NCI-H82 treated with DMSO at 0.1 percent for 48 hours (cell line): ENCODE measurements at regions not wholly inside any gene's neighbourhood (a gene's known extent, or its start where the extent isn't known, plus 50 kb on each side); places are given as distances from the start of the nearest gene placed in this dataset.

Source experiments
- DNase-seq: peaks from one replicate; lab custom pipeline; 2025; ENCODE audit not compliant: unreplicated experiment; lab: John Stamatoyannopoulos, UW

- no peak for DNase-seq
Observed at GRCh38 chr22:22345781-22346180, 101.2 kb downstream of the VPREB1 start.

GRCh38 chr22:22346401-22347107 is 102.0 kb downstream of the VPREB1 start:
- DNase-seq: no peak

GRCh38 chr22:22348127-22348814 is 103.7 kb downstream of the VPREB1 start:
- DNase-seq: no peak

- no peak for DNase-seq
Observed at GRCh38 chr22:22348815-22349454, 104.3 kb downstream of the VPREB1 start.

GRCh38 chr22:22349455-22349836 is 104.9 kb downstream of the VPREB1 start:
- DNase-seq: no peak

- no peak for DNase-seq
Observed at GRCh38 chr22:22351366-22351765, 106.8 kb downstream of the VPREB1 start.

GRCh38 chr22:22352371-22352999 is 107.9 kb downstream of the VPREB1 start:
- no peak for DNase-seq

GRCh38 chr22:22355096-22355834 is 110.7 kb downstream of the VPREB1 start:
- DNase-seq: no peak

- DNase-seq: peak; percentile 79
Observed at GRCh38 chr22:22357024-22357883, 112.7 kb downstream of the VPREB1 start.

GRCh38 chr22:22358152-22358551 is 113.6 kb downstream of the VPREB1 start:
- no peak for DNase-seq

- no peak for DNase-seq
Observed at GRCh38 chr22:22358686-22359085, 114.1 kb downstream of the VPREB1 start.

GRCh38 chr22:22359465-22359864 is 114.9 kb downstream of the VPREB1 start:
- no peak for DNase-seq

- DNase-seq: no peak
Observed at GRCh38 chr22:22360014-22360413, 115.4 kb downstream of the VPREB1 start.

- no peak for DNase-seq
Observed at GRCh38 chr22:22362311-22362710, 117.7 kb downstream of the VPREB1 start.

- no peak for DNase-seq
Observed at GRCh38 chr22:22362936-22363335, 118.3 kb downstream of the VPREB1 start.

GRCh38 chr22:22364207-22364606 is 119.6 kb downstream of the VPREB1 start:
- no peak for DNase-seq

- no peak for DNase-seq
Observed at GRCh38 chr22:22366537-22366936, 122.0 kb downstream of the VPREB1 start.

- no peak for DNase-seq
Observed at GRCh38 chr22:22368516-22368915, 123.9 kb downstream of the VPREB1 start.

- DNase-seq: peak; percentile 24
Observed at GRCh38 chr22:22369219-22369963, 124.8 kb downstream of the VPREB1 start.

GRCh38 chr22:22369964-22370270 is 125.3 kb downstream of the VPREB1 start:
- DNase-seq: no peak
